WTC11 (cell line): ENCODE measurements at regions not wholly inside any gene's neighbourhood (a gene's known extent, or its start where the extent isn't known, plus 50 kb on each side); places are given as distances from the start of the nearest gene placed in this dataset.

Experiments
- ESRRA ChIP-seq: sonication (generic); formaldehyde crosslinking; IDR thresholded peaks from 2 replicates; pipeline ENCODE4 v1.8.1; 2022; ENCODE audit warnings: mild to moderate bottlenecking, missing genetic modification reagents, borderline replicate concordance
- GABPB1 ChIP-seq: sonication (generic); formaldehyde crosslinking; IDR thresholded peaks from 2 replicates; pipeline ENCODE4 v1.8.1; 2023; ENCODE audit warnings: mild to moderate bottlenecking, missing genetic modification reagents
- HMGA2 ChIP-seq: fragments of 250-450 bp; sonication (Bioruptor Pico); IDR thresholded peaks from 2 replicates; pipeline ENCODE4 v1.4.0; 2021; ENCODE audit warnings: mild to moderate bottlenecking, moderate library complexity
- ZNF423 ChIP-seq: fragments of 250-450 bp; sonication (Bioruptor Pico); IDR thresholded peaks from 2 replicates; pipeline ENCODE4 v2.1.2; 2022; ENCODE audit warnings: mild to moderate bottlenecking, moderate library complexity
- TF ChIP-seq, protein P1 (sequence below): sonication (generic); formaldehyde crosslinking; IDR thresholded peaks from 2 replicates; pipeline ENCODE4 v1.8.0; 2022; ENCODE audit warnings: mild to moderate bottlenecking, missing genetic modification reagents
- TF ChIP-seq, protein P2 (sequence below): fragments of 200-600 bp; IDR thresholded peaks from 2 replicates; pipeline ENCODE4 v1.8.0; 2022; ENCODE audit warnings: antibody characterized with exemption
- TF ChIP-seq, protein P3 (sequence below): sonication (generic); formaldehyde crosslinking; IDR thresholded peaks from 2 replicates; pipeline ENCODE4 v1.8.1; 2023; ENCODE audit warnings: mild to moderate bottlenecking, missing genetic modification reagents
- TF ChIP-seq, protein P4 (sequence below): sonication (generic); formaldehyde crosslinking; IDR thresholded peaks from 2 replicates; pipeline ENCODE4 v1.8.0; 2022; ENCODE audit warnings: mild to moderate bottlenecking, missing genetic modification reagents
- TF ChIP-seq, protein P5 (sequence below): sonication (generic); formaldehyde crosslinking; IDR thresholded peaks from 2 replicates; pipeline ENCODE4 v1.8.1; 2022; ENCODE audit warnings: low read depth, missing genetic modification reagents, borderline replicate concordance

DNA sequence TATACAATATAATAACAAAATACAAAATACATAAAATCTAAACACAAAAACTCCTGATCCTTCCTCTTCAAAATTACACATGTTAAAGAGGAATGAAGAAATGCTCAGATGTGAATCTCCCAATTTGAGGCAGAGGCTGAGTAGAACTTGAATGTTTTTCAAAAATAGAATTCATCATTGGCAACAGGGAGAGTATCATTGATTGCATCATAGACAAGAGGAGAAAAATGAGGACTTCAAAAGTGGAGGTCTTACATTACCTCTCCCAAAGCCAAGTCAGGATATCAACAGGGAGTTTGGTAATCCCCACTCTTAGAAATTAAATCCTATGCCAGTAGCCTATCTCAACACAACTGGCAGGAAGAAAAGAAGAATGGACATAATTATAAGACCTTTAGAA lies 2023.9 kb upstream of the CELF4 start:
- TF ChIP-seq, protein P1, sequence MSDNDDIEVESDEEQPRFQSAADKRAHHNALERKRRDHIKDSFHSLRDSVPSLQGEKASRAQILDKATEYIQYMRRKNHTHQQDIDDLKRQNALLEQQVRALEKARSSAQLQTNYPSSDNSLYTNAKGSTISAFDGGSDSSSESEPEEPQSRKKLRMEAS: no peak
- TF ChIP-seq, protein P2, sequence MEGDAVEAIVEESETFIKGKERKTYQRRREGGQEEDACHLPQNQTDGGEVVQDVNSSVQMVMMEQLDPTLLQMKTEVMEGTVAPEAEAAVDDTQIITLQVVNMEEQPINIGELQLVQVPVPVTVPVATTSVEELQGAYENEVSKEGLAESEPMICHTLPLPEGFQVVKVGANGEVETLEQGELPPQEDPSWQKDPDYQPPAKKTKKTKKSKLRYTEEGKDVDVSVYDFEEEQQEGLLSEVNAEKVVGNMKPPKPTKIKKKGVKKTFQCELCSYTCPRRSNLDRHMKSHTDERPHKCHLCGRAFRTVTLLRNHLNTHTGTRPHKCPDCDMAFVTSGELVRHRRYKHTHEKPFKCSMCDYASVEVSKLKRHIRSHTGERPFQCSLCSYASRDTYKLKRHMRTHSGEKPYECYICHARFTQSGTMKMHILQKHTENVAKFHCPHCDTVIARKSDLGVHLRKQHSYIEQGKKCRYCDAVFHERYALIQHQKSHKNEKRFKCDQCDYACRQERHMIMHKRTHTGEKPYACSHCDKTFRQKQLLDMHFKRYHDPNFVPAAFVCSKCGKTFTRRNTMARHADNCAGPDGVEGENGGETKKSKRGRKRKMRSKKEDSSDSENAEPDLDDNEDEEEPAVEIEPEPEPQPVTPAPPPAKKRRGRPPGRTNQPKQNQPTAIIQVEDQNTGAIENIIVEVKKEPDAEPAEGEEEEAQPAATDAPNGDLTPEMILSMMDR: no peak
- TF ChIP-seq, protein P3, sequence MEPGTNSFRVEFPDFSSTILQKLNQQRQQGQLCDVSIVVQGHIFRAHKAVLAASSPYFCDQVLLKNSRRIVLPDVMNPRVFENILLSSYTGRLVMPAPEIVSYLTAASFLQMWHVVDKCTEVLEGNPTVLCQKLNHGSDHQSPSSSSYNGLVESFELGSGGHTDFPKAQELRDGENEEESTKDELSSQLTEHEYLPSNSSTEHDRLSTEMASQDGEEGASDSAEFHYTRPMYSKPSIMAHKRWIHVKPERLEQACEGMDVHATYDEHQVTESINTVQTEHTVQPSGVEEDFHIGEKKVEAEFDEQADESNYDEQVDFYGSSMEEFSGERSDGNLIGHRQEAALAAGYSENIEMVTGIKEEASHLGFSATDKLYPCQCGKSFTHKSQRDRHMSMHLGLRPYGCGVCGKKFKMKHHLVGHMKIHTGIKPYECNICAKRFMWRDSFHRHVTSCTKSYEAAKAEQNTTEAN (CRISPR knock-in tag): no peak
- TF ChIP-seq, protein P4, sequence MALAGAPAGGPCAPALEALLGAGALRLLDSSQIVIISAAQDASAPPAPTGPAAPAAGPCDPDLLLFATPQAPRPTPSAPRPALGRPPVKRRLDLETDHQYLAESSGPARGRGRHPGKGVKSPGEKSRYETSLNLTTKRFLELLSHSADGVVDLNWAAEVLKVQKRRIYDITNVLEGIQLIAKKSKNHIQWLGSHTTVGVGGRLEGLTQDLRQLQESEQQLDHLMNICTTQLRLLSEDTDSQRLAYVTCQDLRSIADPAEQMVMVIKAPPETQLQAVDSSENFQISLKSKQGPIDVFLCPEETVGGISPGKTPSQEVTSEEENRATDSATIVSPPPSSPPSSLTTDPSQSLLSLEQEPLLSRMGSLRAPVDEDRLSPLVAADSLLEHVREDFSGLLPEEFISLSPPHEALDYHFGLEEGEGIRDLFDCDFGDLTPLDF (CRISPR knock-in tag): no peak
- TF ChIP-seq ZNF423: no peak
- TF ChIP-seq HMGA2 (CRISPR knock-in tag): no peak
- TF ChIP-seq, protein P5, sequence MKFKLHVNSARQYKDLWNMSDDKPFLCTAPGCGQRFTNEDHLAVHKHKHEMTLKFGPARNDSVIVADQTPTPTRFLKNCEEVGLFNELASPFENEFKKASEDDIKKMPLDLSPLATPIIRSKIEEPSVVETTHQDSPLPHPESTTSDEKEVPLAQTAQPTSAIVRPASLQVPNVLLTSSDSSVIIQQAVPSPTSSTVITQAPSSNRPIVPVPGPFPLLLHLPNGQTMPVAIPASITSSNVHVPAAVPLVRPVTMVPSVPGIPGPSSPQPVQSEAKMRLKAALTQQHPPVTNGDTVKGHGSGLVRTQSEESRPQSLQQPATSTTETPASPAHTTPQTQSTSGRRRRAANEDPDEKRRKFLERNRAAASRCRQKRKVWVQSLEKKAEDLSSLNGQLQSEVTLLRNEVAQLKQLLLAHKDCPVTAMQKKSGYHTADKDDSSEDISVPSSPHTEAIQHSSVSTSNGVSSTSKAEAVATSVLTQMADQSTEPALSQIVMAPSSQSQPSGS (CRISPR knock-in tag): no peak
- TF ChIP-seq GABPB1: no peak
- TF ChIP-seq ESRRA (CRISPR knock-in tag): no peak
